ENCODE measurements at regions not wholly inside any gene's neighbourhood (a gene's known extent, or its start where the extent isn't known, plus 50 kb on each side); places are given as distances from the start of the nearest gene placed in this dataset.

DNA sequence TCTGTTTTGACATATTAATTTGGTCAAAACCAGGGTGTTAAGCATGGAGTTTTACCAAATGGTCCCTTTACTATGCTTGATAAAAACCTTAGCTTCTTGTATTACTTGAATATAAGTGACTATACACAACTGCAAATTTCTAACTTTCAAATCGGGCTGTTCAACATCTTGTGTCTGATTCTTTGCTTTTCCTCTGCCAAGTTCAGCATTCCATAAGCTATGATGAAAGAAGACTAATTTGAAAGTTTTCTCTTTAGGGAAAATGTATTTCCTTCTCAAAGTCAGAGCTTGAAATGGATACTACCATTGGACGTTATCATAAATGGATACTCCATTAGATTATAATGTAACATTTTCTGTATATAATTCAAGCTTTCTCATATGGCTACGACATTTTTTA lies 792.9 kb downstream of the EFNA5 start:
- TF ChIP-seq POLR2AphosphoS5 (IDR thresholded peaks at IDR 0.05), result no peak
- no peak for TF ChIP-seq POLR2A (IDR thresholded peaks at IDR 0.05)
- TF ChIP-seq, protein P1, sequence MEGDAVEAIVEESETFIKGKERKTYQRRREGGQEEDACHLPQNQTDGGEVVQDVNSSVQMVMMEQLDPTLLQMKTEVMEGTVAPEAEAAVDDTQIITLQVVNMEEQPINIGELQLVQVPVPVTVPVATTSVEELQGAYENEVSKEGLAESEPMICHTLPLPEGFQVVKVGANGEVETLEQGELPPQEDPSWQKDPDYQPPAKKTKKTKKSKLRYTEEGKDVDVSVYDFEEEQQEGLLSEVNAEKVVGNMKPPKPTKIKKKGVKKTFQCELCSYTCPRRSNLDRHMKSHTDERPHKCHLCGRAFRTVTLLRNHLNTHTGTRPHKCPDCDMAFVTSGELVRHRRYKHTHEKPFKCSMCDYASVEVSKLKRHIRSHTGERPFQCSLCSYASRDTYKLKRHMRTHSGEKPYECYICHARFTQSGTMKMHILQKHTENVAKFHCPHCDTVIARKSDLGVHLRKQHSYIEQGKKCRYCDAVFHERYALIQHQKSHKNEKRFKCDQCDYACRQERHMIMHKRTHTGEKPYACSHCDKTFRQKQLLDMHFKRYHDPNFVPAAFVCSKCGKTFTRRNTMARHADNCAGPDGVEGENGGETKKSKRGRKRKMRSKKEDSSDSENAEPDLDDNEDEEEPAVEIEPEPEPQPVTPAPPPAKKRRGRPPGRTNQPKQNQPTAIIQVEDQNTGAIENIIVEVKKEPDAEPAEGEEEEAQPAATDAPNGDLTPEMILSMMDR (IDR thresholded peaks at IDR 0.05), result no peak

Data from sigmoid colon (tissue), 4 donors.